A549 (cell line): ENCODE measurements at regions not wholly inside any gene's neighbourhood (a gene's known extent, or its start where the extent isn't known, plus 50 kb on each side); places are given as distances from the start of the nearest gene placed in this dataset.

Source experiments
- ATAC-seq, 2 experiments: fragments of 200-7000 bp in 1 of 2; fragments of >200 bp in 1 of 2; cut with Nextera tagmentation in 1 of 2; cut with Tn5 transposase in 1 of 2; 3 replicates each; pipeline versions ENCODE4 v1.8.0 to v1.9.1; 2018 to 2020; ENCODE audit warnings: mild to moderate bottlenecking in 1 of 2, moderate library complexity in 1 of 2
- CTCF ChIA-PET: fragments of 300-600 bp; sonication (Branson Sonifier 250); formaldehyde crosslinking; extraction: SDS; loops from one replicate; lab custom pipeline; 2021; ENCODE audit warnings: antibody characterized with exemption, inconsistent platforms; lab: Yijun Ruan, JAX
- POLR2A ChIA-PET: fragments of 350-600 bp; formaldehyde crosslinking; extraction: SDS; loops from one replicate; lab custom pipeline; 2021; ENCODE audit warnings: antibody characterized with exemption, inconsistent platforms; lab: Yijun Ruan, JAX
- DNase-seq, 2 experiments: peaks; one replicate each; pipeline versions ENCODE4 v3.0.0 to v3.0.0-alpha.2; 2011 to 2016; ENCODE audit warnings: low read depth in 1 of 2, low spot score in 1 of 2
- FAIRE-seq: peaks from 2 replicates; lab custom pipeline; 2011; peaks lifted over from hg19 to GRCh38; lab: Jason Lieb, UNC
- H3K27ac ChIP-seq, 2 experiments: fragments of >200 bp; sonication (Bioruptor Twin); formaldehyde crosslinking; 3 replicates each; pipeline ENCODE4 v1.5.1; 2016 to 2017
- H3K4me1 ChIP-seq: fragments of >200 bp; sonication (Bioruptor Twin); formaldehyde crosslinking; 3 replicates; pipeline ENCODE4 v1.6.1; 2016
- H3K4me2 ChIP-seq: fragments of >200 bp; sonication (Bioruptor Twin); formaldehyde crosslinking; 3 replicates; pipeline ENCODE4 v1.6.1; 2016
- H3K4me3 ChIP-seq: fragments of >200 bp; sonication (Bioruptor Twin); formaldehyde crosslinking; 3 replicates; pipeline ENCODE4 v1.5.1; 2016
- H3K9me3 ChIP-seq: fragments of >200 bp; sonication (Bioruptor Twin); formaldehyde crosslinking; 3 replicates; pipeline ENCODE4 v1.6.1; 2016
- BHLHE40 ChIP-seq: IDR thresholded peaks from 2 replicates; pipeline ENCODE4 v1.6.1; 2012; ENCODE audit warnings: low read depth, low read length, inconsistent platforms
- CBX2 ChIP-seq: fragments of 200-600 bp; sonication (generic); IDR thresholded peaks from 2 replicates; pipeline ENCODE4 v1.6.1; 2016; ENCODE audit warnings: low read depth, mild to moderate bottlenecking, borderline replicate concordance
- CBX8 ChIP-seq: fragments of 200-600 bp; sonication (generic); IDR thresholded peaks from 2 replicates; pipeline ENCODE4 v1.6.1; 2016
- CEBPB ChIP-seq, 2 experiments: fragments of >200 bp in 1 of 2; sonication (Bioruptor Twin) in 1 of 2; formaldehyde crosslinking in 1 of 2; IDR thresholded peaks; 2 replicates each; pipeline ENCODE4 v1.6.1; 2012 to 2016
- CHD2 ChIP-seq: fragments of 150-350 bp; IDR thresholded peaks from 2 replicates; pipeline ENCODE4 v1.6.1; 2014; ENCODE audit warnings: low read length; ENCODE audit not compliant: partially characterized antibody
- CHD4 ChIP-seq: fragments of 200-600 bp; sonication (generic); IDR thresholded peaks from 2 replicates; pipeline ENCODE4 v1.6.1; 2016; ENCODE audit warnings: antibody characterized with exemption, mild to moderate bottlenecking, borderline replicate concordance
- EHF ChIP-seq: fragments of 250-450 bp; sonication (Bioruptor Pico); IDR thresholded peaks from 2 replicates; pipeline ENCODE4 v1.5.0; 2020; ENCODE audit warnings: mild to moderate bottlenecking
- EHMT2 ChIP-seq: fragments of 200-600 bp; sonication (generic); IDR thresholded peaks from 2 replicates; pipeline ENCODE4 v1.6.1; 2016; ENCODE audit warnings: antibody characterized with exemption, low read depth, mild to moderate bottlenecking, moderate library complexity
- ESRRA ChIP-seq: fragments of 150-350 bp; IDR thresholded peaks from 2 replicates; pipeline ENCODE4 v1.6.1; 2014; ENCODE audit warnings: mild to moderate bottlenecking, low read length, borderline replicate concordance
- FOSB ChIP-seq: fragments of 250-450 bp; sonication (Bioruptor Pico); IDR thresholded peaks from 2 replicates; pipeline ENCODE4 v1.5.0; 2020; ENCODE audit warnings: mild to moderate bottlenecking, moderate library complexity
- FOXS1 ChIP-seq: fragments of 250-450 bp; sonication (Bioruptor Pico); IDR thresholded peaks from 2 replicates; pipeline ENCODE4 v1.5.0; 2020; ENCODE audit warnings: mild to moderate bottlenecking, moderate library complexity
- HES2 ChIP-seq: fragments of >200 bp; sonication (Bioruptor Twin); formaldehyde crosslinking; IDR thresholded peaks from 2 replicates; pipeline ENCODE4 v1.6.1; 2016
- HEYL ChIP-seq: fragments of 250-450 bp; sonication (Bioruptor Pico); IDR thresholded peaks from 2 replicates; pipeline ENCODE4 v1.8.0; 2021; ENCODE audit warnings: mild to moderate bottlenecking, moderate library complexity
- HMGXB4 ChIP-seq: fragments of 250-450 bp; sonication (Bioruptor Pico); IDR thresholded peaks from 2 replicates; pipeline ENCODE4 v1.5.0; 2021; ENCODE audit warnings: mild to moderate bottlenecking, moderate library complexity, borderline replicate concordance
- HOXB13 ChIP-seq: fragments of 250-450 bp; sonication (Bioruptor Pico); IDR thresholded peaks from 2 replicates; pipeline ENCODE4 v1.5.0; 2020; ENCODE audit warnings: low read depth, mild to moderate bottlenecking, moderate library complexity
- KDM1A ChIP-seq: fragments of 200-600 bp; sonication (generic); IDR thresholded peaks from 2 replicates; pipeline ENCODE4 v1.6.1; 2016; ENCODE audit warnings: low read depth, mild to moderate bottlenecking
- KDM5A ChIP-seq: fragments of 200-600 bp; sonication (generic); IDR thresholded peaks from 2 replicates; pipeline ENCODE4 v1.6.1; 2016; ENCODE audit warnings: antibody characterized with exemption, mild to moderate bottlenecking
- MAFK ChIP-seq: fragments of 450-650 bp; IDR thresholded peaks from 2 replicates; pipeline ENCODE4 v1.6.1; 2014; ENCODE audit not compliant: partially characterized antibody
- MAZ ChIP-seq: fragments of 150-350 bp; IDR thresholded peaks from 2 replicates; pipeline ENCODE4 v1.6.1; 2014; ENCODE audit warnings: antibody characterized with exemption, low read depth, low read length, borderline replicate concordance
- MYC ChIP-seq: IDR thresholded peaks from 2 replicates; pipeline ENCODE4 v1.6.1; 2012; ENCODE audit warnings: mild to moderate bottlenecking, inconsistent platforms, low read length, improper control_type of control experiment, borderline replicate concordance
- NFE2L2 ChIP-seq: fragments of 150-350 bp; conservative IDR thresholded peaks from 2 replicates; pipeline ENCODE4 v1.6.1; 2014; ENCODE audit warnings: low read length
- NR3C1 ChIP-seq: fragments of >200 bp; sonication (Bioruptor Twin); formaldehyde crosslinking; IDR thresholded peaks from 3 replicates; pipeline ENCODE4 v1.6.1; 2017
- RFX5 ChIP-seq: fragments of 450-650 bp; IDR thresholded peaks from 2 replicates; pipeline ENCODE4 v1.7.1; 2014; ENCODE audit warnings: antibody characterized with exemption, mild to moderate bottlenecking, moderate library complexity
- RNF2 ChIP-seq: fragments of 200-600 bp; sonication (generic); IDR thresholded peaks from 2 replicates; pipeline ENCODE4 v1.6.1; 2016; ENCODE audit warnings: low read depth, mild to moderate bottlenecking, antibody characterized with exemption, moderate library complexity, borderline replicate concordance
- SMC3 ChIP-seq: fragments of >200 bp; sonication (Bioruptor Twin); formaldehyde crosslinking; IDR thresholded peaks from 3 replicates; pipeline ENCODE4 v1.6.1; 2018; ENCODE audit warnings: inconsistent platforms
- SREBF2 ChIP-seq: fragments of 450-650 bp; IDR thresholded peaks from 2 replicates; pipeline ENCODE4 v1.6.1; 2014; ENCODE audit warnings: mild to moderate bottlenecking, moderate library complexity
- TFCP2L1 ChIP-seq: fragments of 250-450 bp; sonication (Bioruptor Pico); IDR thresholded peaks from 2 replicates; pipeline ENCODE4 v1.5.0; 2021; ENCODE audit warnings: mild to moderate bottlenecking
- TP53 ChIP-seq: fragments of 250-450 bp; sonication (Bioruptor Pico); IDR thresholded peaks from 2 replicates; pipeline ENCODE4 v1.5.0; 2021; ENCODE audit warnings: mild to moderate bottlenecking, moderate library complexity
- ZC3H11A ChIP-seq: fragments of 450-650 bp; IDR thresholded peaks from 2 replicates; pipeline ENCODE4 v1.6.1; 2014; ENCODE audit warnings: antibody characterized with exemption, mild to moderate bottlenecking
- ZFP36 ChIP-seq: fragments of 450-650 bp; IDR thresholded peaks from 2 replicates; pipeline ENCODE4 v1.6.1; 2014; ENCODE audit warnings: borderline replicate concordance; ENCODE audit not compliant: partially characterized antibody
- WGBS: methylation state at CpG from one replicate; pipeline ENCODE4 v1.1.6; 2017; ENCODE audit errors: missing lambda C conversion rate; 5-methylcytosine and 5-hydroxymethylcytosine counted together
- TF ChIP-seq, protein P1 (sequence below): fragments of 250-450 bp; sonication (Bioruptor Pico); IDR thresholded peaks from 2 replicates; pipeline ENCODE4 v1.5.0; 2020; ENCODE audit warnings: low read depth, mild to moderate bottlenecking, moderate library complexity
- TF ChIP-seq, protein P2 (sequence below): IDR thresholded peaks from 2 replicates; pipeline ENCODE4 v1.6.1; 2012
- TF ChIP-seq, protein P3 (sequence below): IDR thresholded peaks from 2 replicates; pipeline ENCODE4 v1.6.1; 2012

DNA sequence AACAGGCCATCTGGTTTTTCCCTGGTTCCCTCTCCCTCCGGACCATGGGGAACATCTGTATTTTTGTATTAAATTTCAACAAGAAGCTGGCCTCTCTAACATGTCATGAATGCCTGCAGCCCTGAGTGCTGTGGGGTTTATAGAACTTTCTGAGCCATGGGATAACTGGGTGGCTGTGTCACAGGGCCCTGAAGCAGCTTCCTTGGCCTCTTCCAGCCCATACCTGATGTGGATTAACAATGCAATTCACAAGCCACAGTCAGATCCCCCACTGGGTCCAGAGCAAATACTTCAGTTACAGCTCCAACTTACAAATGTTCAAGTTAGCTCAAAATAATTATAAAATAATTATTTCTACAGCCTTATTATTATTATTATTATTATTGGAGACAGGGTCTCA, 307.8 kb upstream of the CELF4 start (continued):
- TF ChIP-seq HOXB13 (CRISPR knock-in tag), result no peak
- TF ChIP-seq, protein P1, sequence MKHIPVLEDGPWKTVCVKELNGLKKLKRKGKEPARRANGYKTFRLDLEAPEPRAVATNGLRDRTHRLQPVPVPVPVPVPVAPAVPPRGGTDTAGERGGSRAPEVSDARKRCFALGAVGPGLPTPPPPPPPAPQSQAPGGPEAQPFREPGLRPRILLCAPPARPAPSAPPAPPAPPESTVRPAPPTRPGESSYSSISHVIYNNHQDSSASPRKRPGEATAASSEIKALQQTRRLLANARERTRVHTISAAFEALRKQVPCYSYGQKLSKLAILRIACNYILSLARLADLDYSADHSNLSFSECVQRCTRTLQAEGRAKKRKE (CRISPR knock-in tag), result no peak
- no peak for TF ChIP-seq ZC3H11A
- TF ChIP-seq TP53 (CRISPR knock-in tag), result no peak
- no peak for TF ChIP-seq ZFP36
- TF ChIP-seq, protein P2, sequence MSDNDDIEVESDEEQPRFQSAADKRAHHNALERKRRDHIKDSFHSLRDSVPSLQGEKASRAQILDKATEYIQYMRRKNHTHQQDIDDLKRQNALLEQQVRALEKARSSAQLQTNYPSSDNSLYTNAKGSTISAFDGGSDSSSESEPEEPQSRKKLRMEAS, result no peak
- no peak for TF ChIP-seq CHD4
- TF ChIP-seq RFX5, result no peak

DNA sequence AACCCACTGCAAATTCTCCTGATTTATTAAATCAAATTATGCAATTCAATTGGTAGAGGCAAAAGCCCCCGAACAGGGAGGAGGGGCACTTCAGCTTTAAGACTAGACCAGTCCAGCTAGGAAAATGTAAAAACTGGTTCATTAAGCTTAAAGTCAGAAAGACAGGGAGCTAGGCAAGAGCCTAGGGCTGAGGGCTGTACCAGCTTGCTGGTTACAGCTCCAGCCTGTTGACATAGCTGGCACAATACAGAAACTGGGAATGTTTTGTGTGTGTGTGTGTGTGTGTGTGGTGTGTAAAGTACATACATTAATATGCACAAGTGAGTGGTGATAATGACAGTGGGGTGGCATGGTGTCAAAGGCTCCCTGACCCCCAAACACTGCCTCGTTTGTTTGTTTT, 307.0 kb upstream of the CELF4 start:
- Histone ChIP-seq H3K4me1 (no peaks in the 10 kb centered on the region), H3K27ac (no peak overlapping the region), H3K4me3 (no peak overlapping the region), H3K4me2 (no peak overlapping the region), H3K9me3 (no peaks in the 10 kb centered on the region)
- WGBS, result 4% methylated on average over 2 of the region's 2 CpGs
- DNase-seq (no peak), FAIRE-seq (no peak), ATAC-seq (no peak)
- ChIA-PET CTCF (no interaction called here), POLR2A (no interaction called here)
- TF ChIP-seq KDM1A (no peak), EHMT2 (no peak), ESRRA (no peak), ZFP36 (no peak), NFE2L2 (no peak), HEYL (CRISPR knock-in tag) (no peak), RNF2 (no peak), MAZ (no peak), TP53 (CRISPR knock-in tag) (no peak), CEBPB (IDR thresholded peaks at IDR 0.05) (no peak), NR3C1 (no peak), FOXS1 (no peak), FOSB (CRISPR knock-in tag) (no peak), HES2 (no peak), EHF (CRISPR knock-in tag) (no peak), MAFK (no peak)

- POLR2A ChIA-PET, result no interaction called here
- Histone ChIP-seq H3K9me3 (no peaks in the 10 kb centered on the region), H3K4me3 (no peak overlapping the region), H3K4me1 (no peaks in the 10 kb centered on the region), H3K4me2 (no peak overlapping the region), H3K27ac (no peak overlapping the region)
- FAIRE-seq (no peak), ATAC-seq (no peak), DNase-seq (no peak)
- CTCF ChIA-PET, result no interaction called here
- TF ChIP-seq TFCP2L1 (no peak), MYC (no peak), KDM5A (no peak), HOXB13 (CRISPR knock-in tag) (no peak), CBX8 (no peak), ZC3H11A (no peak), BHLHE40 (no peak), HMGXB4 (CRISPR knock-in tag) (no peak), NFE2L2 (no peak), SREBF2 (no peak), RNF2 (no peak), TP53 (CRISPR knock-in tag) (no peak), CHD2 (no peak), HES2 (no peak), CBX2 (no peak), EHF (CRISPR knock-in tag) (no peak), SMC3 (no peak)
- TF ChIP-seq, protein P3, sequence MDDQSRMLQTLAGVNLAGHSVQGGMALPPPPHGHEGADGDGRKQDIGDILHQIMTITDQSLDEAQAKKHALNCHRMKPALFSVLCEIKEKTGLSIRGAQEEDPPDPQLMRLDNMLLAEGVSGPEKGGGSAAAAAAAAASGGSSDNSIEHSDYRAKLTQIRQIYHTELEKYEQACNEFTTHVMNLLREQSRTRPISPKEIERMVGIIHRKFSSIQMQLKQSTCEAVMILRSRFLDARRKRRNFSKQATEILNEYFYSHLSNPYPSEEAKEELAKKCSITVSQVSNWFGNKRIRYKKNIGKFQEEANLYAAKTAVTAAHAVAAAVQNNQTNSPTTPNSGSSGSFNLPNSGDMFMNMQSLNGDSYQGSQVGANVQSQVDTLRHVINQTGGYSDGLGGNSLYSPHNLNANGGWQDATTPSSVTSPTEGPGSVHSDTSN, result no peak
- TF ChIP-seq, protein P2, result no peak
- TF ChIP-seq, protein P1 (CRISPR knock-in tag), result no peak
- WGBS, result 0% methylated on average over 1 of the region's 1 CpG
Observed at GRCh38 chr18:37871561-37871960, 306.0 kb upstream of the CELF4 start.
